ENCODE measurements at regions not wholly inside any gene's neighbourhood (a gene's known extent, or its start where the extent isn't known, plus 50 kb on each side); places are given as distances from the start of the nearest gene placed in this dataset.
"Not testable (repeated sequence)": the region's sequence is repeated elsewhere in the genome, so short reads cannot be mapped to it uniquely, and the experiment has no call there.

DNA sequence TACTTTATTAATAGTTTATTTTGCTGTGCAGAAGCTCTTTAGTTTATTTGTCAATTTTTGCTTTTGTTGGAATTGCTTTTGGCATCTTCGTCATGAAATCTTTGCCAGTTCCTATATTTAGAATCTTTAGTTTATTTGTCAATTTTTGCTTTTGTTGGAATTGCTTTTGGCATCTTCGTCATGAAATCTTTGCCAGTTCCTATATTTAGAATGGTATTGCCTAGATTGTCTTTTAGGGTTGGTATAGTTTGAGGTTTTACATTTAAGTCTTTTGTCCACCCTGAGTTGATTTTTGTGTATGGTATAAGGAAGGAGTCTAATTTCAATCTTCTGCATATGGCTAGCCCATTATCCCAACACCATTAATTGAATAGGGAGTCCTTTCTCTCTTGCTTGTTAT, 93.9 kb upstream of the TCF21 start:
- not testable (repeated sequence) for H3K9ac ChIP-seq (ENCODE audit: low read length); H3K27ac ChIP-seq (ENCODE audit: low read depth, low read length); H3K4me3 Mint-ChIP-seq (ENCODE audit: unreplicated experiment); H3K27me3 ChIP-seq (ENCODE audit: insufficient read depth, low read length); H2AFZ ChIP-seq (ENCODE audit: low read depth, low read length); DNase-seq (ENCODE audit: low read depth); H4K20me1 ChIP-seq (ENCODE audit: insufficient read depth, low read length); H3K9me3 ChIP-seq (ENCODE audit: insufficient read depth, low read depth, low read length); H3K9me3 Mint-ChIP-seq (ENCODE audit: unreplicated experiment); H3K4me1 ChIP-seq (ENCODE audit: insufficient read depth, low read length); H3K4me2 ChIP-seq (ENCODE audit: low read length); FAIRE-seq; H3K4me3 ChIP-seq (ENCODE audit: insufficient read depth, low read depth, low read length); H3K27me3 Mint-ChIP-seq (ENCODE audit: low read depth, unreplicated experiment); H3K27ac Mint-ChIP-seq (ENCODE audit: unreplicated experiment); H3K79me2 ChIP-seq (ENCODE audit: insufficient read depth, low read length); H3K36me3 Mint-ChIP-seq (ENCODE audit: low read depth, unreplicated experiment); H3K4me1 Mint-ChIP-seq (ENCODE audit: low read depth, unreplicated experiment); H3K36me3 ChIP-seq (ENCODE audit: insufficient read depth, low read length)

- Mint-ChIP-seq H3K4me1 (ENCODE audit: low read depth, unreplicated experiment) (no peaks in the 10 kb centered on the region), H3K36me3 (ENCODE audit: low read depth, unreplicated experiment) (no peaks in the 10 kb centered on the region), H3K4me3 (ENCODE audit: unreplicated experiment) (no peak overlapping the region), H3K27me3 (ENCODE audit: low read depth, unreplicated experiment) (no peaks in the 10 kb centered on the region), H3K9me3 (ENCODE audit: unreplicated experiment) (peaks cover 6% of the 10 kb centered on the region), H3K27ac (ENCODE audit: unreplicated experiment) (no peak overlapping the region)
- no peak overlapping the region for H3K4me3 ChIP-seq (ENCODE audit: insufficient read depth, low read depth, low read length)
- TF ChIP-seq EZH2 (IDR thresholded peaks at IDR 0.05; ENCODE audit: insufficient read depth, low read length), result no peak
- no peak for TF ChIP-seq CTCF (IDR thresholded peaks at IDR 0.05; ENCODE audit: insufficient read depth, low read depth, low read length)
- H3K79me2 ChIP-seq (ENCODE audit: insufficient read depth, low read length), result no peaks in the 10 kb centered on the region
- H3K27me3 ChIP-seq (ENCODE audit: insufficient read depth, low read length), result no peaks in the 10 kb centered on the region
- no peak overlapping the region for H3K27ac ChIP-seq (ENCODE audit: low read depth, low read length)
- no peak overlapping the region for H3K9ac ChIP-seq (ENCODE audit: low read length)
- H4K20me1 ChIP-seq (ENCODE audit: insufficient read depth, low read length), result no peaks in the 10 kb centered on the region
- FAIRE-seq (no peak), DNase-seq (ENCODE audit: low read depth) (no peak)
- no peaks in the 10 kb centered on the region for H3K4me1 ChIP-seq (ENCODE audit: insufficient read depth, low read length)
- H3K9me3 ChIP-seq (ENCODE audit: insufficient read depth, low read depth, low read length), result peaks cover 5% of the 10 kb centered on the region
- no peak overlapping the region for H3K4me2 ChIP-seq (ENCODE audit: low read length)
- no peaks in the 10 kb centered on the region for H3K36me3 ChIP-seq (ENCODE audit: insufficient read depth, low read length)
- no peak overlapping the region for H2AFZ ChIP-seq (ENCODE audit: low read depth, low read length)
Observed at GRCh38 chr6:133796235-133796634, 92.7 kb upstream of the TCF21 start.

- H3K4me2 ChIP-seq (ENCODE audit: low read length), result no peak overlapping the region
- no peak for TF ChIP-seq CTCF (IDR thresholded peaks at IDR 0.05; ENCODE audit: insufficient read depth, low read depth, low read length)
- TF ChIP-seq EZH2 (IDR thresholded peaks at IDR 0.05; ENCODE audit: insufficient read depth, low read length), result no peak
- no peak overlapping the region for H3K27ac ChIP-seq (ENCODE audit: low read depth, low read length)
- H2AFZ ChIP-seq (ENCODE audit: low read depth, low read length), result no peak overlapping the region
- FAIRE-seq, result no peak
- H3K79me2 ChIP-seq (ENCODE audit: insufficient read depth, low read length), result no peaks in the 10 kb centered on the region
- H3K4me3 Mint-ChIP-seq (ENCODE audit: unreplicated experiment), result no peak overlapping the region
- no peaks in the 10 kb centered on the region for H3K27me3 Mint-ChIP-seq (ENCODE audit: low read depth, unreplicated experiment)
- no peaks in the 10 kb centered on the region for H3K27me3 ChIP-seq (ENCODE audit: insufficient read depth, low read length)
- peaks cover 2% of the 10 kb centered on the region for H3K4me1 Mint-ChIP-seq (ENCODE audit: low read depth, unreplicated experiment)
- H3K36me3 ChIP-seq (ENCODE audit: insufficient read depth, low read length), result no peaks in the 10 kb centered on the region
- H3K9ac ChIP-seq (ENCODE audit: low read length), result no peak overlapping the region
- H4K20me1 ChIP-seq (ENCODE audit: insufficient read depth, low read length), result no peaks in the 10 kb centered on the region
- peaks cover 5% of the 10 kb centered on the region for H3K9me3 ChIP-seq (ENCODE audit: insufficient read depth, low read depth, low read length)
- H3K36me3 Mint-ChIP-seq (ENCODE audit: low read depth, unreplicated experiment), result no peaks in the 10 kb centered on the region
- no peak overlapping the region for H3K4me3 ChIP-seq (ENCODE audit: insufficient read depth, low read depth, low read length)
- DNase-seq (ENCODE audit: low read depth), result no peak
- H3K27ac Mint-ChIP-seq (ENCODE audit: unreplicated experiment), result no peak overlapping the region
- H3K9me3 Mint-ChIP-seq (ENCODE audit: unreplicated experiment), result peaks cover 6% of the 10 kb centered on the region
- H3K4me1 ChIP-seq (ENCODE audit: insufficient read depth, low read length), result no peaks in the 10 kb centered on the region
Observed at GRCh38 chr6:133799043-133799442, 89.9 kb upstream of the TCF21 start.
